K562 (cell line): ENCODE measurements at regions not wholly inside any gene's neighbourhood (a gene's known extent, or its start where the extent isn't known, plus 50 kb on each side); places are given as distances from the start of the nearest gene placed in this dataset.
A peak's percentile ranks its signal among the peaks of the same experiment; 100 is the strongest.

Source experiments
- BRD9 ChIP-seq: fragments of 450-650 bp; IDR thresholded peaks from 2 replicates; pipeline ENCODE4 v1.6.1; 2018; ENCODE audit warnings: low read depth; ENCODE audit not compliant: partially characterized antibody
- C11orf30 ChIP-seq: fragments of 450-650 bp; IDR thresholded peaks from 2 replicates; pipeline ENCODE4 v1.6.1; 2016; ENCODE audit warnings: low read depth, mild to moderate bottlenecking
- CAMTA2 ChIP-seq: fragments of 250-450 bp; sonication (Bioruptor Pico); conservative IDR thresholded peaks from 2 replicates; pipeline ENCODE4 v1.5.1; 2022
- ETS2 ChIP-seq: IDR thresholded peaks from 2 replicates; pipeline ENCODE4 v1.6.1; 2016; ENCODE audit warnings: borderline replicate concordance, missing genetic modification characterization, mild to moderate bottlenecking, moderate library complexity, missing compliant biosample characterization; ENCODE audit not compliant: poor library complexity, severe bottlenecking
- FOXA1 ChIP-seq: fragments of 450-650 bp; IDR thresholded peaks from 2 replicates; pipeline ENCODE4 v1.6.1; 2016; ENCODE audit warnings: mild to moderate bottlenecking, borderline replicate concordance
- FOXP1 ChIP-seq: sonication (generic); formaldehyde crosslinking; IDR thresholded peaks from 2 replicates; pipeline ENCODE4 v1.8.0; 2022; ENCODE audit warnings: mild to moderate bottlenecking, missing genetic modification reagents
- HDAC8 ChIP-seq: fragments of 450-650 bp; IDR thresholded peaks from 2 replicates; pipeline ENCODE4 v1.6.1; 2016; ENCODE audit warnings: mild to moderate bottlenecking, missing genetic modification characterization, moderate library complexity, missing compliant biosample characterization
- MAFG ChIP-seq: fragments of 450-650 bp; conservative IDR thresholded peaks from 2 replicates; pipeline ENCODE4 v1.6.1; 2016; ENCODE audit warnings: missing genetic modification characterization, missing compliant biosample characterization
- MAFK ChIP-seq: IDR thresholded peaks from 2 replicates; pipeline ENCODE4 v1.6.1; 2011; ENCODE audit warnings: low read length, improper control_type of control experiment
- NCOA1 ChIP-seq: fragments of 450-650 bp; IDR thresholded peaks from 2 replicates; pipeline ENCODE4 v1.6.1; 2016; ENCODE audit warnings: low read depth
- RAD21 ChIP-seq, 2 experiments: fragments of 250-450 bp in 1 of 2; fragments of 450-650 bp in 1 of 2; sonication (Bioruptor Pico) in 1 of 2; formaldehyde crosslinking in 1 of 2; IDR thresholded peaks in 1 of 2; conservative IDR thresholded peaks in 1 of 2; 2 replicates each; pipeline versions ENCODE4 v1.4.0 to v1.8.0; 2020 to 2022; ENCODE audit warnings: mild to moderate bottlenecking in 2 of 2, moderate library complexity in 1 of 2
- SIRT6 ChIP-seq: IDR thresholded peaks from one replicate; pipeline ENCODE4 v1.6.1; 2012; ENCODE audit warnings: low read depth, mild to moderate bottlenecking, control low read depth, inconsistent platforms, low read length, moderate library complexity
- SMAD3 ChIP-seq: fragments of 450-650 bp; formaldehyde crosslinking; conservative IDR thresholded peaks from 2 replicates; pipeline ENCODE4 v1.4.0; 2020; ENCODE audit warnings: mild to moderate bottlenecking
- SRSF7 ChIP-seq: fragments of 200-400 bp; formaldehyde crosslinking; optimal IDR thresholded peaks from 2 replicates; pipeline ENCODE3; 2017; ENCODE audit warnings: mild to moderate bottlenecking, low read depth, low read length
- TRIM28 ChIP-seq: fragments of 450-650 bp; IDR thresholded peaks from 2 replicates; pipeline ENCODE4 v1.6.1; 2017
- YY1 ChIP-seq, 3 experiments: IDR thresholded peaks; 2 replicates each; pipeline ENCODE4 v1.6.1; 2011; ENCODE audit warnings: low read length in 2 of 3, mild to moderate bottlenecking in 2 of 3, moderate library complexity in 2 of 3, borderline replicate concordance in 1 of 3, control low read depth in 1 of 3, low read depth in 1 of 3; ENCODE audit not compliant: insufficient read depth in 3 of 3, insufficient replicate concordance in 2 of 3, control insufficient read depth in 1 of 3, insufficient read length in 1 of 3; ENCODE audit errors: extremely low read depth in 1 of 3
- ZNF165 ChIP-seq: fragments of 250-450 bp; sonication (Bioruptor Pico); IDR thresholded peaks from 2 replicates; pipeline ENCODE4 v1.4.0; 2020; ENCODE audit warnings: borderline replicate concordance
- ZNF316 ChIP-seq: fragments of 450-650 bp; IDR thresholded peaks from 2 replicates; pipeline ENCODE4 v1.6.1; 2016
- ZNF780A ChIP-seq: fragments of 250-450 bp; sonication (Bioruptor Pico); IDR thresholded peaks from 2 replicates; pipeline ENCODE4 v1.5.0; 2021; ENCODE audit warnings: mild to moderate bottlenecking
- TF ChIP-seq, protein P1 (sequence below): sonication (generic); formaldehyde crosslinking; IDR thresholded peaks from 2 replicates; pipeline ENCODE4 v1.8.0; 2023; ENCODE audit warnings: mild to moderate bottlenecking, missing genetic modification reagents
- TF ChIP-seq, protein P2 (sequence below): sonication (generic); formaldehyde crosslinking; IDR thresholded peaks from 2 replicates; pipeline ENCODE4 v1.4.0; 2020; ENCODE audit warnings: mild to moderate bottlenecking, missing genetic modification reagents
- TF ChIP-seq, protein P3 (sequence below): fragments of 450-650 bp; formaldehyde crosslinking; IDR thresholded peaks from 2 replicates; pipeline ENCODE4 v1.4.0; 2020; ENCODE audit warnings: mild to moderate bottlenecking, mixed read lengths
- TF ChIP-seq, protein P4 (sequence below): fragments of 250-450 bp; sonication (Bioruptor Pico); IDR thresholded peaks from 2 replicates; pipeline ENCODE4 v1.5.0; 2021

DNA sequence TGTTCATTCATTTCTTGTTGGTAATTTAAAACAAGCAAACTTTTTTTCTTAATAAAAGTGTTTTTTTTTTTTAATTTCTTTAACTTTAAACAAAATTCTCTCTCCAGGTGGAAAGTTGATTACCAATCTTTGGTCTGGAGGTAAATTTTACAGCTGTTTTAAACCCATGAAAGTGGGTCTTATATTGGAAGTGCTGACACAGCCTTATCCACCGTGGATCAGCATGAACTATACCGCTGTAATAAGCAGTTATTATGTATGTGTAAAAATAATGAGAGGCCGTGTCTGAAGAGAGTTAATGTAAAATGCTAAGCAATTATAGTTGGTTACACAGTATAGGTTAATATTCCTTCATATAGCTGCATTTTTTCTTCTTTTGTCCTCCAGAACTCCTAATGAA lies 378.1 kb upstream of the ATP5MC3 start (continued):
- TF ChIP-seq CAMTA2 (CRISPR knock-in tag) (no peak), MAFG (peak; percentile 43; the same call in 1 of the 2 replicates), HDAC8 (tag) (no peak), ZNF780A (CRISPR knock-in tag) (no peak), SMAD3 (no peak), MAFK (peak; percentile 42), C11orf30 (0 out of 2 replicates have a peak, but pooled peaks have one; percentile 18), FOXA1 (no peak), SIRT6 (no peak), TRIM28 (no peak), NCOA1 (no peak), YY1 (IDR thresholded peaks at IDR 0.05; ENCODE audit: borderline replicate concordance in 1 of 3, control insufficient read depth in 1 of 3, extremely low read depth in 1 of 3, insufficient read depth in 3 of 3, insufficient read length in 1 of 3, insufficient replicate concordance in 2 of 3, low read depth in 1 of 3, low read length in 2 of 3) (no peak), ZNF316 (peak; percentile 60; the same call in 1 of the 2 replicates), ETS2 (no peak), SRSF7 (no peak), BRD9 (no peak), FOXP1 (CRISPR knock-in tag) (no peak), ZNF165 (CRISPR knock-in tag) (no peak), RAD21 (CRISPR knock-in tag; conservative IDR thresholded peaks at IDR 0.05 in 1 of 2, IDR thresholded peaks at IDR 0.05 in 1 of 2) (no peak)
- TF ChIP-seq, protein P1, sequence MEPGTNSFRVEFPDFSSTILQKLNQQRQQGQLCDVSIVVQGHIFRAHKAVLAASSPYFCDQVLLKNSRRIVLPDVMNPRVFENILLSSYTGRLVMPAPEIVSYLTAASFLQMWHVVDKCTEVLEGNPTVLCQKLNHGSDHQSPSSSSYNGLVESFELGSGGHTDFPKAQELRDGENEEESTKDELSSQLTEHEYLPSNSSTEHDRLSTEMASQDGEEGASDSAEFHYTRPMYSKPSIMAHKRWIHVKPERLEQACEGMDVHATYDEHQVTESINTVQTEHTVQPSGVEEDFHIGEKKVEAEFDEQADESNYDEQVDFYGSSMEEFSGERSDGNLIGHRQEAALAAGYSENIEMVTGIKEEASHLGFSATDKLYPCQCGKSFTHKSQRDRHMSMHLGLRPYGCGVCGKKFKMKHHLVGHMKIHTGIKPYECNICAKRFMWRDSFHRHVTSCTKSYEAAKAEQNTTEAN (CRISPR knock-in tag), result no peak
- TF ChIP-seq, protein P2, sequence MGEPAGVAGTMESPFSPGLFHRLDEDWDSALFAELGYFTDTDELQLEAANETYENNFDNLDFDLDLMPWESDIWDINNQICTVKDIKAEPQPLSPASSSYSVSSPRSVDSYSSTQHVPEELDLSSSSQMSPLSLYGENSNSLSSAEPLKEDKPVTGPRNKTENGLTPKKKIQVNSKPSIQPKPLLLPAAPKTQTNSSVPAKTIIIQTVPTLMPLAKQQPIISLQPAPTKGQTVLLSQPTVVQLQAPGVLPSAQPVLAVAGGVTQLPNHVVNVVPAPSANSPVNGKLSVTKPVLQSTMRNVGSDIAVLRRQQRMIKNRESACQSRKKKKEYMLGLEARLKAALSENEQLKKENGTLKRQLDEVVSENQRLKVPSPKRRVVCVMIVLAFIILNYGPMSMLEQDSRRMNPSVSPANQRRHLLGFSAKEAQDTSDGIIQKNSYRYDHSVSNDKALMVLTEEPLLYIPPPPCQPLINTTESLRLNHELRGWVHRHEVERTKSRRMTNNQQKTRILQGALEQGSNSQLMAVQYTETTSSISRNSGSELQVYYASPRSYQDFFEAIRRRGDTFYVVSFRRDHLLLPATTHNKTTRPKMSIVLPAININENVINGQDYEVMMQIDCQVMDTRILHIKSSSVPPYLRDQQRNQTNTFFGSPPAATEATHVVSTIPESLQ, result no peak
- TF ChIP-seq, protein P3, sequence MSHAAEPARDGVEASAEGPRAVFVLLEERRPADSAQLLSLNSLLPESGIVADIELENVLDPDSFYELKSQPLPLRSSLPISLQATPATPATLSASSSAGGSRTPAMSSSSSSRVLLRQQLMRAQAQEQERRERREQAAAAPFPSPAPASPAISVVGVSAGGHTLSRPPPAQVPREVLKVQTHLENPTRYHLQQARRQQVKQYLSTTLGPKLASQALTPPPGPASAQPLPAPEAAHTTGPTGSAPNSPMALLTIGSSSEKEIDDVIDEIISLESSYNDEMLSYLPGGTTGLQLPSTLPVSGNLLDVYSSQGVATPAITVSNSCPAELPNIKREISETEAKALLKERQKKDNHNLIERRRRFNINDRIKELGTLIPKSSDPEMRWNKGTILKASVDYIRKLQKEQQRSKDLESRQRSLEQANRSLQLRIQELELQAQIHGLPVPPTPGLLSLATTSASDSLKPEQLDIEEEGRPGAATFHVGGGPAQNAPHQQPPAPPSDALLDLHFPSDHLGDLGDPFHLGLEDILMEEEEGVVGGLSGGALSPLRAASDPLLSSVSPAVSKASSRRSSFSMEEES (CRISPR knock-in tag), result no peak
- TF ChIP-seq, protein P4, sequence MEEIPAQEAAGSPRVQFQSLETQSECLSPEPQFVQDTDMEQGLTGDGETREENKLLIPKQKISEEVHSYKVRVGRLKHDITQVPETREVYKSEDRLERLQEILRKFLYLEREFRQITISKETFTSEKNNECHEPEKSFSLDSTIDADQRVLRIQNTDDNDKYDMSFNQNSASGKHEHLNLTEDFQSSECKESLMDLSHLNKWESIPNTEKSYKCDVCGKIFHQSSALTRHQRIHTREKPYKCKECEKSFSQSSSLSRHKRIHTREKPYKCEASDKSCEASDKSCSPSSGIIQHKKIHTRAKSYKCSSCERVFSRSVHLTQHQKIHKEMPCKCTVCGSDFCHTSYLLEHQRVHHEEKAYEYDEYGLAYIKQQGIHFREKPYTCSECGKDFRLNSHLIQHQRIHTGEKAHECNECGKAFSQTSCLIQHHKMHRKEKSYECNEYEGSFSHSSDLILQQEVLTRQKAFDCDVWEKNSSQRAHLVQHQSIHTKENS (CRISPR knock-in tag), result no peak
